HG03469 (cell line): ENCODE measurements at regions not wholly inside any gene's neighbourhood (a gene's known extent, or its start where the extent isn't known, plus 50 kb on each side); places are given as distances from the start of the nearest gene placed in this dataset.

Experiments used
- ATAC-seq: cut with Tn5 transposase; IDR thresholded peaks from one replicate; pipeline ENCODE4 v1.9.1; 2021; ENCODE audit warnings: mild to moderate bottlenecking, moderate library complexity, moderate number of reproducible peaks; ENCODE audit not compliant: unreplicated experiment

- ATAC-seq = no peak
Measured at GRCh38 chr6:157769776-157770426, 53.1 kb upstream of the SNX9 start.

GRCh38 chr6:157770946-157771345 lies 52.1 kb upstream of the SNX9 start:
- no peak for ATAC-seq

- ATAC-seq = no peak
Measured at GRCh38 chr6:157772820-157773219, 50.2 kb upstream of the SNX9 start.
